GM19240 (cell line): ENCODE measurements at regions not wholly inside any gene's neighbourhood (a gene's known extent, or its start where the extent isn't known, plus 50 kb on each side); places are given as distances from the start of the nearest gene placed in this dataset.
"Not testable (repeated sequence)": the region's sequence is repeated elsewhere in the genome, so short reads cannot be mapped to it uniquely, and the experiment has no call there.

ENCODE experiments used
- DNase-seq: peaks from one replicate; pipeline ENCODE4 v3.0.0; 2011; ENCODE audit warnings: low spot score; ENCODE audit not compliant: insufficient read length

GRCh38 chr12:69028941-69029729 lies 96.2 kb upstream of the CPM start:
- no peak for DNase-seq

- no peak for DNase-seq
These were observed 97.3 kb upstream of the CPM start for GRCh38 chr12:69030321-69030720.

GRCh38 chr12:69036533-69036932 lies 103.6 kb upstream of the CPM start:
- DNase-seq: no peak

GRCh38 chr12:69036999-69037398 lies 104.0 kb upstream of the CPM start:
- no peak for DNase-seq

GRCh38 chr12:69039911-69040310 lies 106.9 kb upstream of the CPM start:
- no peak for DNase-seq

- no peak for DNase-seq
These were observed 109.6 kb upstream of the CPM start for GRCh38 chr12:69042557-69042956.

- no peak for DNase-seq
These were observed 110.0 kb upstream of the CPM start for GRCh38 chr12:69042970-69043369.

GRCh38 chr12:69044887-69045286 lies 111.9 kb upstream of the CPM start:
- no peak for DNase-seq

- no peak for DNase-seq
These were observed 112.5 kb upstream of the CPM start for GRCh38 chr12:69045430-69045829.

- no peak for DNase-seq
These were observed 113.4 kb upstream of the CPM start for GRCh38 chr12:69046363-69046762.

GRCh38 chr12:69046920-69047319 lies 113.9 kb upstream of the CPM start:
- DNase-seq: no peak

GRCh38 chr12:69047990-69048389 lies 115.0 kb upstream of the CPM start:
- DNase-seq: no peak

GRCh38 chr12:69049855-69050254 lies 116.9 kb upstream of the CPM start:
- DNase-seq: not testable (repeated sequence)

- DNase-seq: no peak
These were observed 119.8 kb upstream of the CPM start for GRCh38 chr12:69052613-69053408.

GRCh38 chr12:69054343-69055056 lies 121.5 kb upstream of the CPM start:
- DNase-seq: no peak

- DNase-seq: no peak
These were observed 122.3 kb upstream of the CPM start for GRCh38 chr12:69055280-69055679.

GRCh38 chr12:69055706-69056105 lies 122.7 kb upstream of the CPM start:
- no peak for DNase-seq

GRCh38 chr12:69056743-69057515 lies 124.0 kb upstream of the CPM start:
- no peak for DNase-seq

GRCh38 chr12:69057742-69058141 lies 124.8 kb upstream of the CPM start:
- no peak for DNase-seq

- no peak for DNase-seq
These were observed 126.8 kb upstream of the CPM start for GRCh38 chr12:69059465-69060457.
